K562 (cell line): ENCODE measurements at regions not wholly inside any gene's neighbourhood (a gene's known extent, or its start where the extent isn't known, plus 50 kb on each side); places are given as distances from the start of the nearest gene placed in this dataset.

Experiments
- GATAD2B ChIP-seq: fragments of 450-650 bp; IDR thresholded peaks from 2 replicates; pipeline ENCODE4 v1.6.1; 2017; ENCODE audit warnings: mild to moderate bottlenecking, borderline replicate concordance
- MTA3 ChIP-seq: fragments of 450-650 bp; formaldehyde crosslinking; IDR thresholded peaks from 2 replicates; pipeline ENCODE4 v1.6.1; 2017; ENCODE audit warnings: mild to moderate bottlenecking, borderline replicate concordance
- PYGO2 ChIP-seq: fragments of 450-650 bp; IDR thresholded peaks from 2 replicates; pipeline ENCODE4 v1.6.1; 2016; ENCODE audit warnings: mild to moderate bottlenecking, missing genetic modification characterization, moderate library complexity, missing compliant biosample characterization
- RAD51 ChIP-seq: fragments of 450-650 bp; IDR thresholded peaks from 2 replicates; pipeline ENCODE4 v1.7.1; 2016; ENCODE audit warnings: low read depth, mild to moderate bottlenecking, borderline replicate concordance
- ZBTB8A ChIP-seq: fragments of 450-650 bp; IDR thresholded peaks from 2 replicates; pipeline ENCODE4 v1.6.1; 2018; ENCODE audit warnings: mild to moderate bottlenecking, moderate library complexity; ENCODE audit not compliant: partially characterized antibody
- ZNF561 ChIP-seq: fragments of 450-650 bp; formaldehyde crosslinking; conservative IDR thresholded peaks from 2 replicates; pipeline ENCODE4 v1.4.0; 2020; ENCODE audit warnings: mild to moderate bottlenecking, moderate library complexity
- TF ChIP-seq, protein P1 (sequence below), 2 experiments: fragments of 450-650 bp; IDR thresholded peaks; 2 replicates each; pipeline ENCODE4 v1.6.1; 2018; ENCODE audit warnings: mild to moderate bottlenecking in 2 of 2, low read depth in 1 of 2; ENCODE audit not compliant: partially characterized antibody in 2 of 2
- TF ChIP-seq, protein P2 (sequence below), 2 experiments: fragments of 450-650 bp in 1 of 2; IDR thresholded peaks; 2 replicates each; pipeline ENCODE4 v1.6.1; 2011 to 2017; ENCODE audit warnings: low read depth in 2 of 2, antibody characterized with exemption in 1 of 2, borderline replicate concordance in 1 of 2, low read length in 1 of 2, mild to moderate bottlenecking in 1 of 2, mixed read lengths in 1 of 2; ENCODE audit not compliant: control insufficient read depth in 1 of 2

DNA sequence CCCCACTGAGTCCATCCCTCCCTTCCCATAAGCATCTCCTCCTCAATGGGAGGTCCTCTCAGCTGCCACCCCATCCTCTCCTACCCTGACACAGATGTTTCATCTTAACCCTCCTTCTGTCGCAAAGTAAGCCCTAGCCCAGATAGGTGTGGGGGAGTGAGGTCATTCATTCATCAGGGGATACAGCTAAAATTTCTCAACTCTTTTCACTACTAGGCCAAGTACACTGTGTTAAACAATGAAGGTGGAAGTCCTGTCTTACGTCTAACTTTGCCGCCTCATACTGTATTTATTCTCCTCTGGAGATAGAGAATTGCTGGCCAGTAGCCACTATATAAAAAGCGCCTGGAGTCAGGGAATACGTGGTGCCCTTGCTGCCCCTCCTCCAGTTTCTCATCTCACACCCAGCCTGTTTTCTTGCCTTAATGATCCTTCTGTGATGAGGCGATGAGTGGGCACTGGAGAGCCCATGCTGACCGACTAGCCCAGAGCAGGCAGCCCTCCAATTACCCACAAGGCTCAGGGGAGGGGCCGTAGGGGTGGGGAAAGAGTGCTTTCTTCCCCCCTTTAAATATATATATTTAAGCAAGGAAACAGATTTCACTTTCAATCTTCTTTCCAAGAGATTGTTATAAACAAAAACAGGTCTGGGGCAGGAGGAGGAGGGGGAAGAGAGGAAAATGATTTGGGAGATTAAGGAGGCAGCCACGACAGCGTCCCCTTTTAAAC, 149.5 kb downstream of the PJA1 start (continued):
- TF ChIP-seq, protein P1, sequence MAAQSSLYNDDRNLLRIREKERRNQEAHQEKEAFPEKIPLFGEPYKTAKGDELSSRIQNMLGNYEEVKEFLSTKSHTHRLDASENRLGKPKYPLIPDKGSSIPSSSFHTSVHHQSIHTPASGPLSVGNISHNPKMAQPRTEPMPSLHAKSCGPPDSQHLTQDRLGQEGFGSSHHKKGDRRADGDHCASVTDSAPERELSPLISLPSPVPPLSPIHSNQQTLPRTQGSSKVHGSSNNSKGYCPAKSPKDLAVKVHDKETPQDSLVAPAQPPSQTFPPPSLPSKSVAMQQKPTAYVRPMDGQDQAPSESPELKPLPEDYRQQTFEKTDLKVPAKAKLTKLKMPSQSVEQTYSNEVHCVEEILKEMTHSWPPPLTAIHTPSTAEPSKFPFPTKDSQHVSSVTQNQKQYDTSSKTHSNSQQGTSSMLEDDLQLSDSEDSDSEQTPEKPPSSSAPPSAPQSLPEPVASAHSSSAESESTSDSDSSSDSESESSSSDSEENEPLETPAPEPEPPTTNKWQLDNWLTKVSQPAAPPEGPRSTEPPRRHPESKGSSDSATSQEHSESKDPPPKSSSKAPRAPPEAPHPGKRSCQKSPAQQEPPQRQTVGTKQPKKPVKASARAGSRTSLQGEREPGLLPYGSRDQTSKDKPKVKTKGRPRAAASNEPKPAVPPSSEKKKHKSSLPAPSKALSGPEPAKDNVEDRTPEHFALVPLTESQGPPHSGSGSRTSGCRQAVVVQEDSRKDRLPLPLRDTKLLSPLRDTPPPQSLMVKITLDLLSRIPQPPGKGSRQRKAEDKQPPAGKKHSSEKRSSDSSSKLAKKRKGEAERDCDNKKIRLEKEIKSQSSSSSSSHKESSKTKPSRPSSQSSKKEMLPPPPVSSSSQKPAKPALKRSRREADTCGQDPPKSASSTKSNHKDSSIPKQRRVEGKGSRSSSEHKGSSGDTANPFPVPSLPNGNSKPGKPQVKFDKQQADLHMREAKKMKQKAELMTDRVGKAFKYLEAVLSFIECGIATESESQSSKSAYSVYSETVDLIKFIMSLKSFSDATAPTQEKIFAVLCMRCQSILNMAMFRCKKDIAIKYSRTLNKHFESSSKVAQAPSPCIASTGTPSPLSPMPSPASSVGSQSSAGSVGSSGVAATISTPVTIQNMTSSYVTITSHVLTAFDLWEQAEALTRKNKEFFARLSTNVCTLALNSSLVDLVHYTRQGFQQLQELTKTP (IDR thresholded peaks at IDR 0.05; ENCODE audit: low read depth in 1 of 2, partially characterized antibody in 2 of 2) = no peak
- TF ChIP-seq RAD51 = no peak
- TF ChIP-seq MTA3 = no peak
- TF ChIP-seq ZNF561 (CRISPR knock-in tag) = no peak
- no peak for TF ChIP-seq ZBTB8A
- TF ChIP-seq, protein P2, sequence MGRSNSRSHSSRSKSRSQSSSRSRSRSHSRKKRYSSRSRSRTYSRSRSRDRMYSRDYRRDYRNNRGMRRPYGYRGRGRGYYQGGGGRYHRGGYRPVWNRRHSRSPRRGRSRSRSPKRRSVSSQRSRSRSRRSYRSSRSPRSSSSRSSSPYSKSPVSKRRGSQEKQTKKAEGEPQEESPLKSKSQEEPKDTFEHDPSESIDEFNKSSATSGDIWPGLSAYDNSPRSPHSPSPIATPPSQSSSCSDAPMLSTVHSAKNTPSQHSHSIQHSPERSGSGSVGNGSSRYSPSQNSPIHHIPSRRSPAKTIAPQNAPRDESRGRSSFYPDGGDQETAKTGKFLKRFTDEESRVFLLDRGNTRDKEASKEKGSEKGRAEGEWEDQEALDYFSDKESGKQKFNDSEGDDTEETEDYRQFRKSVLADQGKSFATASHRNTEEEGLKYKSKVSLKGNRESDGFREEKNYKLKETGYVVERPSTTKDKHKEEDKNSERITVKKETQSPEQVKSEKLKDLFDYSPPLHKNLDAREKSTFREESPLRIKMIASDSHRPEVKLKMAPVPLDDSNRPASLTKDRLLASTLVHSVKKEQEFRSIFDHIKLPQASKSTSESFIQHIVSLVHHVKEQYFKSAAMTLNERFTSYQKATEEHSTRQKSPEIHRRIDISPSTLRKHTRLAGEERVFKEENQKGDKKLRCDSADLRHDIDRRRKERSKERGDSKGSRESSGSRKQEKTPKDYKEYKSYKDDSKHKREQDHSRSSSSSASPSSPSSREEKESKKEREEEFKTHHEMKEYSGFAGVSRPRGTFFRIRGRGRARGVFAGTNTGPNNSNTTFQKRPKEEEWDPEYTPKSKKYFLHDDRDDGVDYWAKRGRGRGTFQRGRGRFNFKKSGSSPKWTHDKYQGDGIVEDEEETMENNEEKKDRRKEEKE (IDR thresholded peaks at IDR 0.05; ENCODE audit: borderline replicate concordance in 1 of 2, control insufficient read depth in 1 of 2, low read depth in 2 of 2, low read length in 1 of 2) = no peak
- TF ChIP-seq GATAD2B = no peak
- TF ChIP-seq PYGO2 (tag) = no peak
- TF ChIP-seq, all 486 proteins: peak for 0
